Epithelial cell of proximal tubule (primary cell): ENCODE measurements at regions not wholly inside any gene's neighbourhood (a gene's known extent, or its start where the extent isn't known, plus 50 kb on each side); places are given as distances from the start of the nearest gene placed in this dataset.
A peak's percentile ranks its signal among the peaks of the same experiment; 100 is the strongest.

Experiments
- DNase-seq: peaks from one replicate; pipeline ENCODE4 v3.0.0-alpha.2; 2011; ENCODE audit warnings: low read depth
- H3K4me3 ChIP-seq: 2 replicates; pipeline ENCODE4 v1.5.1; 2011; ENCODE audit warnings: low read depth, mild to moderate bottlenecking, low read length
- CTCF ChIP-seq: conservative IDR thresholded peaks from 2 replicates; pipeline ENCODE4 v1.5.1; 2012; ENCODE audit warnings: low read depth, mild to moderate bottlenecking, low read length

GRCh38 chr2:83081826-83082690, 1377.0 kb downstream of the SUCLG1 start:
- DNase-seq: no peak
- TF ChIP-seq CTCF: no peak
- H3K4me3 ChIP-seq: no peak overlapping the region

- no peak overlapping the region for H3K4me3 ChIP-seq
- no peak for TF ChIP-seq CTCF
- no peak for DNase-seq
Observed at GRCh38 chr2:83079007-83079406, 1380.1 kb downstream of the SUCLG1 start.

DNA sequence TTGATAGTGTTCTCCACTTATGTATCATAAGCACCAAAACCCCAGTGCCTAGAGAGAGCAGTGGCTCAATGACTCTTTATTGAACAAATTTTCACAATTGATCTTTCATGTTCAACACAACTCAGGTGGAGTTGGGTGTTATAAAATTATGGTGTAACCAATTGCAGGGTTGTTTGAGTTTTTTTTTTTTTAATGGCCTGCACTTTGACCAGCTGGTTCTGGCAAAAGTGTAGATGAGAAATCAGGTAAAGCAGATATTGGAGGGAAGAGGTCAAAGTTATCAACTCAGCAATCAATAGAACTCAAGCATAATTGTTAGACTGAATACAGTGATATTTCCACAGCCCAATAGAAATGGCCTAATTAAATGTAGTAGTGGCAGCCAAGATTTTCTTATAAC, 1386.3 kb downstream of the SUCLG1 start:
- no peak for TF ChIP-seq CTCF
- H3K4me3 ChIP-seq: no peak overlapping the region
- DNase-seq: no peak

DNA sequence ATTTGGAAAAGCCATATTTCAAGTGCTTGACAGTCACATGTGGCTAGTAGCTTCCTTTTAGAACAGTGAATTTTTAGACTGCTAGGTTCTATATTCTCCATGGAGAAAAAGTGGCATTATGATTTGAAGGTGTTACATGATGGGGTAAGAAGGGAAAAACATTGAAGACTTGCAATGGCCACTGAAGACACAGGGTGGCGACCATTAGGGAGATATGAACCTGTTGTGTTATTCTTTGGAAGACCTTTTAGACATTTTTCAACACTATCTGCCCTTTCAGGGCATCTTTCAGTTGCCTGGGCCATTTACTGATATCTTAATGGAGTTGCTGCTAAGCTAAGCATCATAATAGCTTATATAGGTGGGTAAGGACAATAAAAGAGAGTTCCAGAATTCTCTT, 1387.2 kb downstream of the SUCLG1 start:
- DNase-seq: no peak
- H3K4me3 ChIP-seq: no peak overlapping the region
- TF ChIP-seq CTCF: peak; percentile 12

DNA sequence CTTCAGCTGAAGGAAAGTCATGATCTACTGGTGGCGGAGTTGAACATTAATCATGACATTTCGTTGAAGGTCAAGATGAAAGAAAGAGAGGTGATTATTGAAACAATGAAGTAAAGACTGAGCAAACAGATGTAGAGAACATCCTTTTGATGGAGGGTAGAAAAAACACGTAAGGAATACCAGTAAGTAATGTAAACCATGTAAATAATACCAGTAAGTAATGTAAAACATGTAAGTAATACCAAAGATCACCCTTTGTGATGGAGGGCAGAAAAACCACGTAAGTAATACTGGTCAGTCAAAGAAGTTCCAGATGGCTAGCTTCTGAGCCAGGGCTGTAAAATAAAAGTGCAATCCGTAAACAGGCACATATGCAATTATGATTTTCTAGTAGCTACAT, 1387.7 kb downstream of the SUCLG1 start:
- H3K4me3 ChIP-seq: no peak overlapping the region
- TF ChIP-seq CTCF: no peak
- DNase-seq: no peak

GRCh38 chr2:83069724-83070123, 1389.4 kb downstream of the SUCLG1 start:
- no peak for TF ChIP-seq CTCF
- no peak for DNase-seq
- H3K4me3 ChIP-seq: no peak overlapping the region

DNA sequence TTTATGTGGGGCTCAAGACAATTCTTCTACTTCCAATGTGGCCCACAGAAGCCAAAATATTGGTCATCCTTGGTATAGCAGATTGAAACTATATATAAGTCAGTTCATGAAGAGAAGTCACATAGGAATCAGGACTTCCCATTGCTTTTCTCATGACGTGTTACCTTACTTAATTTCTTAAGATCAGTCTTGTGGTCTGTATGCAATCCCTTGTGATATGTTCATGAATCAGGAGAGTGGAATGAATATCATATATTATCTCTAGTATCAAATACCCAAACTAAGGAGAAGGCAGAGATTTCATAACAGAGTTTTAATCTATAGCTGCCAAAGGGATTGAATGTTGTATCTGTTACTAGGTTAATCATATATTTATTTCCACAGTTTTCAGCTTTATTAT, 1390.4 kb downstream of the SUCLG1 start:
- no peak overlapping the region for H3K4me3 ChIP-seq
- no peak for TF ChIP-seq CTCF
- no peak for DNase-seq
